Caco-2 (cell line): ENCODE measurements at regions not wholly inside any gene's neighbourhood (a gene's known extent, or its start where the extent isn't known, plus 50 kb on each side); places are given as distances from the start of the nearest gene placed in this dataset.

Experiments used
- BruUV-seq: library from RNA; stranded (reverse); fragments of 400-500 nt; replicated peaks from 2 replicates; lab custom pipeline; 2021; lab: Mats Ljungman, UMichigan
- CTCF ChIA-PET: fragments of 300-600 bp; sonication (Branson Sonifier 250); formaldehyde crosslinking; loops from one replicate; lab custom pipeline; 2022; ENCODE audit warnings: antibody characterized with exemption; lab: Charles Lee
- POLR2A ChIA-PET: fragments of 300-600 bp; sonication (Branson Sonifier 250); formaldehyde crosslinking; loops from one replicate; lab custom pipeline; 2022; ENCODE audit warnings: antibody characterized with exemption; lab: Charles Lee
- DNase-seq, 2 experiments: peaks; one replicate each; pipeline versions ENCODE4 v3.0.0 to v3.0.0-alpha.2; 2020 to 2022
- H3K27me3 ChIP-seq: replicated peaks from 2 replicates; pipeline ENCODE4 v1.6.0; 2011; ENCODE audit warnings: low read length; ENCODE audit not compliant: control insufficient read depth, insufficient read depth
- H3K36me3 ChIP-seq: 2 replicates; pipeline ENCODE4 v1.5.1; 2011; ENCODE audit warnings: low read length; ENCODE audit not compliant: control insufficient read depth, insufficient read depth
- H3K4me1 ChIP-seq: fragments of 250-450 bp; sonication (Bioruptor Pico); 2 replicates; pipeline ENCODE4 v1.5.1; 2020; ENCODE audit warnings: mild to moderate bottlenecking
- H3K4me3 ChIP-seq: 2 replicates; pipeline ENCODE4 v1.5.1; 2011; ENCODE audit warnings: low read depth, mild to moderate bottlenecking, control low read depth, low read length
- H3K9me3 ChIP-seq: fragments of 250-450 bp; sonication (Bioruptor Pico); 2 replicates; pipeline ENCODE4 v1.5.1; 2020; ENCODE audit warnings: mild to moderate bottlenecking, moderate library complexity
- H3K27ac Mint-ChIP-seq: one replicate; pipeline ENCODE4 v1.8.0; 2022; ENCODE audit warnings: mixed read lengths; ENCODE audit not compliant: unreplicated experiment
- H3K27me3 Mint-ChIP-seq: one replicate; pipeline ENCODE4 v1.8.0; 2022; ENCODE audit warnings: mixed read lengths; ENCODE audit not compliant: insufficient read depth, unreplicated experiment
- H3K36me3 Mint-ChIP-seq: one replicate; pipeline ENCODE4 v1.8.0; 2022; ENCODE audit warnings: mild to moderate bottlenecking, mixed read lengths; ENCODE audit not compliant: insufficient read depth, unreplicated experiment
- H3K4me1 Mint-ChIP-seq: one replicate; pipeline ENCODE4 v1.8.0; 2022; ENCODE audit warnings: low read depth, mixed read lengths; ENCODE audit not compliant: unreplicated experiment
- H3K4me3 Mint-ChIP-seq: one replicate; pipeline ENCODE4 v1.8.0; 2022; ENCODE audit warnings: mild to moderate bottlenecking, moderate library complexity, mixed read lengths; ENCODE audit not compliant: unreplicated experiment
- H3K9me3 Mint-ChIP-seq: one replicate; pipeline ENCODE4 v1.8.0; 2022; ENCODE audit warnings: mixed read lengths; ENCODE audit not compliant: unreplicated experiment
- CTCF ChIP-seq, 2 experiments: fragments of 200-600 bp in 1 of 2; IDR thresholded peaks; 1 replicate in 1 of 2; 2 replicates in 1 of 2; pipeline versions ENCODE4 v1.5.1 to v1.8.0; 2011 to 2022; ENCODE audit warnings: antibody characterized with exemption in 1 of 2, control low read depth in 1 of 2, inconsistent platforms in 1 of 2, low read depth in 1 of 2, low read length in 1 of 2, mild to moderate bottlenecking in 1 of 2, moderate library complexity in 1 of 2; ENCODE audit not compliant: insufficient read depth in 1 of 2, severe bottlenecking in 1 of 2, unreplicated experiment in 1 of 2
- intact Hi-C: fragments of 100-400 bp; cut with micrococcal nuclease; formaldehyde crosslinking; loops from one replicate; pipeline ENCODE4 v1.10.0; 2022; ENCODE audit not compliant: unreplicated experiment

DNA sequence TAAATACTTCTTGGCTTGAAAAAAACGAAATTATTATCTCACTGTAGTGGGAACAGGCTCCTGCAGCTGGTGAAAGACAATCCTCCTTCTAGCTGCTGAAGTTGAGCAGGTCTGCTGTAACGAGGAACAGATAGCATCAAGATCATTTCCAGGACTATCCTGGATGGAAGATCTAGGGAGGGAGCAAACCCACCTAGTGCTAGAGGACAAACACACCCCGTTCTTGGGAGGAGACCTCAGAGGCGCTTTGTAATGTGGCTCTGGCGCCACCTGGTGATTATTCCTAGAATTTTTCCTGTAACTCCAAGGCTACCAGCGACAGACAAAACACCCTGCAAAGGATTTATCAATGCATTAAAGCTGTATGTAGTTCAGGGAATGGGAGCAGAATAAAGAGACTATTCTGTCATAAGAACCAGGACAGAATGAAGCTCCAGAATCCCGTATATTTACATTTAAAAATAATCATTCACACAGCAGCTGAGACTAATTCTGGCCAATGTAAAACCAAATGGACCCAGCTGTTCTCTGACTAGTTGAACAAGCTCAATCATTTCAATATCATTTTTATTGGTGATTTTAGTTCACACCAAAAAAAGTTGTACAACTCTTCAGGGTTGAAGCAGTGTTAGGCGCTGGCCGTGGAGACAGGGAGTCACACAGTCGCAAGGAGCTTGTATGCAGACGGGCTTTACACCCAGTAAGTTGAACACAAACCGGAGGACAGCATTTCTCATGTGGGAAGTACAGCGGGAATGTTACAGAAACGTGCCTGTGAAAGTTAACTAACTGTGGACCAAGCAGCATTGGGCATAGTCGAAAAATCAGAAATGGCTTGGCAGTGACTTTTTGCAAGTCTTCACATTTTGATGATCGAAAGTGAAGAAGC, 290.3 kb downstream of the TRIB2 start:
- H3K9me3 Mint-ChIP-seq: no peaks in the 10 kb centered on the region

GRCh38 chr2:13009027-13009642, 292.4 kb downstream of the TRIB2 start:
- no peaks in the 10 kb centered on the region for H3K36me3 Mint-ChIP-seq
- Histone ChIP-seq H3K4me1 (no peaks in the 10 kb centered on the region), H3K9me3 (no peaks in the 10 kb centered on the region; the same call in 1 of the 2 replicates), H3K27me3 (no peaks in the 10 kb centered on the region), H3K36me3 (no peaks in the 10 kb centered on the region), H3K4me3 (no peak overlapping the region)
- no peak for DNase-seq
- H3K27ac Mint-ChIP-seq: no peak overlapping the region
- TF ChIP-seq CTCF (IDR thresholded peaks at IDR 0.05; ENCODE audit: insufficient read depth in 1 of 2, low read depth in 1 of 2, low read length in 1 of 2, severe bottlenecking in 1 of 2, unreplicated experiment in 1 of 2): no peak
- H3K4me3 Mint-ChIP-seq: no peak overlapping the region
- intact Hi-C loops: loop anchor here (5.0 kb wide), 1 partner anchor 292 kb away; the partner anchor contains the start of gene TRIB2
- H3K9me3 Mint-ChIP-seq: no peaks in the 10 kb centered on the region
- CTCF ChIA-PET: no interaction called here
- BruUV-seq: no TSS peak
- H3K27me3 Mint-ChIP-seq: peaks cover 11% of the 10 kb centered on the region
- POLR2A ChIA-PET: no interaction called here
- H3K4me1 Mint-ChIP-seq: no peaks in the 10 kb centered on the region

More for the DNA sequence above, 290.3 kb downstream of the TRIB2 start:
- Histone ChIP-seq H3K4me1 (no peaks in the 10 kb centered on the region), H3K4me3 (no peak overlapping the region), H3K9me3 (no peaks in the 10 kb centered on the region; the same call in 1 of the 2 replicates), H3K27me3 (no peaks in the 10 kb centered on the region), H3K36me3 (no peaks in the 10 kb centered on the region)
- H3K4me1 Mint-ChIP-seq: no peaks in the 10 kb centered on the region
- H3K27ac Mint-ChIP-seq: no peak overlapping the region
- ChIA-PET CTCF (interaction anchor here (0.5 to 2.8 kb wide), 3 partner anchors 317 to 1178 kb away, joined by 5 to 13 read pairs (median 12); no protein-coding TSS in a partner anchor), POLR2A (no interaction called here)
- no peak overlapping the region for H3K4me3 Mint-ChIP-seq
- peak; percentile 65 to 89 for TF ChIP-seq CTCF (IDR thresholded peaks at IDR 0.05; ENCODE audit: insufficient read depth in 1 of 2, low read depth in 1 of 2, low read length in 1 of 2, severe bottlenecking in 1 of 2, unreplicated experiment in 1 of 2)
- BruUV-seq: no TSS peak
- intact Hi-C loops: loop anchor here (1.0 to 5.0 kb wide), 6 partner anchors 76 to 1178 kb away; partner anchors contain the start of gene TRIB2
- DNase-seq: peak; percentile 58 to 70
- no peaks in the 10 kb centered on the region for H3K36me3 Mint-ChIP-seq
- peaks cover 10% of the 10 kb centered on the region for H3K27me3 Mint-ChIP-seq

GRCh38 chr2:13010283-13010682, 293.5 kb downstream of the TRIB2 start:
- Mint-ChIP-seq H3K27ac (no peak overlapping the region), H3K36me3 (no peaks in the 10 kb centered on the region), H3K4me1 (no peaks in the 10 kb centered on the region), H3K27me3 (peaks cover 9% of the 10 kb centered on the region), H3K4me3 (no peak overlapping the region), H3K9me3 (no peaks in the 10 kb centered on the region)
- Histone ChIP-seq H3K27me3 (no peaks in the 10 kb centered on the region), H3K4me3 (no peak overlapping the region), H3K36me3 (no peaks in the 10 kb centered on the region), H3K4me1 (no peaks in the 10 kb centered on the region), H3K9me3 (no peaks in the 10 kb centered on the region)
- no peak for DNase-seq
- no peak for TF ChIP-seq CTCF (IDR thresholded peaks at IDR 0.05; ENCODE audit: insufficient read depth in 1 of 2, low read depth in 1 of 2, low read length in 1 of 2, severe bottlenecking in 1 of 2, unreplicated experiment in 1 of 2)
- CTCF ChIA-PET: no interaction called here
- BruUV-seq: no TSS peak
- POLR2A ChIA-PET: interaction anchor here (0.6 kb wide), 1 partner anchor 779 kb away, joined by 3 read pairs; no protein-coding TSS in a partner anchor
- intact Hi-C loops: no loop called here
